Adrenal gland (tissue), 5 donors: ENCODE measurements at regions not wholly inside any gene's neighbourhood (a gene's known extent, or its start where the extent isn't known, plus 50 kb on each side); places are given as distances from the start of the nearest gene placed in this dataset.

Experiments used
- CTCF ChIP-seq, 6 experiments: fragments of 450-650 bp in 4 of 6; fragments of 200-600 bp in 2 of 6; sonication (generic) in 1 of 6; IDR thresholded peaks; 1 replicate in 5 of 6; 2 replicates in 1 of 6; pipeline versions ENCODE4 v1.5.1 to v1.8.0; 2016 to 2021; ENCODE audit warnings: antibody characterized with exemption in 6 of 6, mild to moderate bottlenecking in 2 of 6, moderate library complexity in 1 of 6
- POLR2A ChIP-seq, 2 donors: fragments of 450-650 bp; IDR thresholded peaks; one replicate each; pipeline ENCODE4 v1.6.1; 2017; ENCODE audit warnings: antibody characterized with exemption in 2 of 2, mild to moderate bottlenecking in 2 of 2, moderate library complexity in 1 of 2
- donor health status: DM: no; HTN: no; CAD: no.

DNA sequence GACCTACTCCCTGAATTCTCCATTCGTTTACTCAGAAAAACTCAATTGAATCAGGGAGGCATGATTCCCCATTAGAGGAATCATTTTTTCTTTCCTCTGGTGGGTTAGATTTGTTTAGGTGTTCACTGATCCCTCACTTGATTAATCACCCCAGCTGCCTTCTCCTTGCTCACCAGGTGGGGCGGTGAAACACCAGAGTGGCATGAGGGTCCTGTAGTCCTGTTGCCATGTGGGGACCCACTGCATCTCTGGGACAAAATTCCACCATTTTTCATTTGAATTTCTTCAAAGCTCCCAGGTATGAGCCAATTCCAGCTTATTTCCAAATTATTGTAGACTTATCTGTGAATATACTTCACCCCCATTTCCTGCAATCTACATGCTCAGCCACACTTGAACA is 462.7 kb upstream of the ZNF507 start:
- no peak for TF ChIP-seq POLR2A (IDR thresholded peaks at IDR 0.05)
- no peak for TF ChIP-seq CTCF (IDR thresholded peaks at IDR 0.05)
